ENCODE measurements at regions not wholly inside any gene's neighbourhood (a gene's known extent, or its start where the extent isn't known, plus 50 kb on each side); places are given as distances from the start of the nearest gene placed in this dataset.
"Not testable (repeated sequence)": the region's sequence is repeated elsewhere in the genome, so short reads cannot be mapped to it uniquely, and the experiment has no call there.

- not testable (repeated sequence) for H3K27ac ChIP-seq (ENCODE audit: low read length); H3K36me3 ChIP-seq (ENCODE audit: control insufficient read depth in 1 of 2, insufficient read depth in 2 of 2, low read length in 2 of 2); H3K9me3 ChIP-seq (ENCODE audit: control insufficient read depth in 1 of 2, low read length in 2 of 2); H3K27me3 ChIP-seq (ENCODE audit: low read depth, low read length); H3K4me3 ChIP-seq (ENCODE audit: low read depth in 1 of 2, low read length in 2 of 2); H3K4me1 ChIP-seq (ENCODE audit: control insufficient read depth in 1 of 2, insufficient read depth in 2 of 2, low read length in 2 of 2)
Measured at GRCh38 chr11:135011313-135011712, 599.3 kb upstream of the B3GAT1 start.

- no peaks in the 10 kb centered on the region for H3K36me3 ChIP-seq (ENCODE audit: control insufficient read depth in 1 of 2, insufficient read depth in 2 of 2, low read length in 2 of 2)
- H3K4me1 ChIP-seq (ENCODE audit: control insufficient read depth in 1 of 2, insufficient read depth in 2 of 2, low read length in 2 of 2) = no peaks in the 10 kb centered on the region
- H3K4me3 ChIP-seq (ENCODE audit: low read depth in 1 of 2, low read length in 2 of 2) = no peak overlapping the region
- no peaks in the 10 kb centered on the region for H3K27me3 ChIP-seq (ENCODE audit: low read depth, low read length)
- H3K27ac ChIP-seq (ENCODE audit: low read length) = no peak overlapping the region
- H3K9me3 ChIP-seq (ENCODE audit: control insufficient read depth in 1 of 2, low read length in 2 of 2) = no peaks in the 10 kb centered on the region
Measured at GRCh38 chr11:135009125-135009524, 597.1 kb upstream of the B3GAT1 start.

GRCh38 chr11:135008412-135008811 is 596.4 kb upstream of the B3GAT1 start:
- H3K36me3 ChIP-seq (ENCODE audit: control insufficient read depth in 1 of 2, insufficient read depth in 2 of 2, low read length in 2 of 2) = no peaks in the 10 kb centered on the region
- no peak overlapping the region for H3K4me3 ChIP-seq (ENCODE audit: low read depth in 1 of 2, low read length in 2 of 2)
- no peaks in the 10 kb centered on the region for H3K9me3 ChIP-seq (ENCODE audit: control insufficient read depth in 1 of 2, low read length in 2 of 2)
- H3K27ac ChIP-seq (ENCODE audit: low read length) = no peak overlapping the region
- no peaks in the 10 kb centered on the region for H3K4me1 ChIP-seq (ENCODE audit: control insufficient read depth in 1 of 2, insufficient read depth in 2 of 2, low read length in 2 of 2)
- no peaks in the 10 kb centered on the region for H3K27me3 ChIP-seq (ENCODE audit: low read depth, low read length)

- Histone ChIP-seq H3K36me3 (ENCODE audit: control insufficient read depth in 1 of 2, insufficient read depth in 2 of 2, low read length in 2 of 2) (no peaks in the 10 kb centered on the region), H3K4me3 (ENCODE audit: low read depth in 1 of 2, low read length in 2 of 2) (no peak overlapping the region), H3K27me3 (ENCODE audit: low read depth, low read length) (no peaks in the 10 kb centered on the region), H3K4me1 (ENCODE audit: control insufficient read depth in 1 of 2, insufficient read depth in 2 of 2, low read length in 2 of 2) (no peaks in the 10 kb centered on the region), H3K9me3 (ENCODE audit: control insufficient read depth in 1 of 2, low read length in 2 of 2) (no peaks in the 10 kb centered on the region), H3K27ac (ENCODE audit: low read length) (no peak overlapping the region)
Measured at GRCh38 chr11:135008001-135008405, 596.0 kb upstream of the B3GAT1 start.

GRCh38 chr11:135006800-135007199 is 594.8 kb upstream of the B3GAT1 start:
- Histone ChIP-seq H3K4me3 (ENCODE audit: low read depth in 1 of 2, low read length in 2 of 2) (no peak overlapping the region), H3K9me3 (ENCODE audit: control insufficient read depth in 1 of 2, low read length in 2 of 2) (no peaks in the 10 kb centered on the region), H3K36me3 (ENCODE audit: control insufficient read depth in 1 of 2, insufficient read depth in 2 of 2, low read length in 2 of 2) (no peaks in the 10 kb centered on the region), H3K27me3 (ENCODE audit: low read depth, low read length) (no peaks in the 10 kb centered on the region), H3K27ac (ENCODE audit: low read length) (no peak overlapping the region), H3K4me1 (ENCODE audit: control insufficient read depth in 1 of 2, insufficient read depth in 2 of 2, low read length in 2 of 2) (no peaks in the 10 kb centered on the region)

- Histone ChIP-seq H3K9me3 (ENCODE audit: control insufficient read depth in 1 of 2, low read length in 2 of 2) (no peaks in the 10 kb centered on the region), H3K27ac (ENCODE audit: low read length) (no peak overlapping the region), H3K36me3 (ENCODE audit: control insufficient read depth in 1 of 2, insufficient read depth in 2 of 2, low read length in 2 of 2) (no peaks in the 10 kb centered on the region), H3K4me1 (ENCODE audit: control insufficient read depth in 1 of 2, insufficient read depth in 2 of 2, low read length in 2 of 2) (no peaks in the 10 kb centered on the region), H3K4me3 (ENCODE audit: low read depth in 1 of 2, low read length in 2 of 2) (no peak overlapping the region), H3K27me3 (ENCODE audit: low read depth, low read length) (no peaks in the 10 kb centered on the region)
Measured at GRCh38 chr11:135004495-135004894, 592.5 kb upstream of the B3GAT1 start.

- no peak overlapping the region for H3K27ac ChIP-seq (ENCODE audit: low read length)
- H3K36me3 ChIP-seq (ENCODE audit: control insufficient read depth in 1 of 2, insufficient read depth in 2 of 2, low read length in 2 of 2) = no peaks in the 10 kb centered on the region
- no peaks in the 10 kb centered on the region for H3K9me3 ChIP-seq (ENCODE audit: control insufficient read depth in 1 of 2, low read length in 2 of 2)
- H3K27me3 ChIP-seq (ENCODE audit: low read depth, low read length) = no peaks in the 10 kb centered on the region
- H3K4me1 ChIP-seq (ENCODE audit: control insufficient read depth in 1 of 2, insufficient read depth in 2 of 2, low read length in 2 of 2) = no peaks in the 10 kb centered on the region
- no peak overlapping the region for H3K4me3 ChIP-seq (ENCODE audit: low read depth in 1 of 2, low read length in 2 of 2)
Measured at GRCh38 chr11:135002236-135002635, 590.2 kb upstream of the B3GAT1 start.

GRCh38 chr11:135001581-135001980 is 589.5 kb upstream of the B3GAT1 start:
- no peaks in the 10 kb centered on the region for H3K36me3 ChIP-seq (ENCODE audit: control insufficient read depth in 1 of 2, insufficient read depth in 2 of 2, low read length in 2 of 2)
- H3K4me1 ChIP-seq (ENCODE audit: control insufficient read depth in 1 of 2, insufficient read depth in 2 of 2, low read length in 2 of 2) = no peaks in the 10 kb centered on the region
- H3K4me3 ChIP-seq (ENCODE audit: low read depth in 1 of 2, low read length in 2 of 2) = no peak overlapping the region
- H3K27ac ChIP-seq (ENCODE audit: low read length) = no peak overlapping the region
- no peaks in the 10 kb centered on the region for H3K27me3 ChIP-seq (ENCODE audit: low read depth, low read length)
- H3K9me3 ChIP-seq (ENCODE audit: control insufficient read depth in 1 of 2, low read length in 2 of 2) = no peaks in the 10 kb centered on the region

- not testable (repeated sequence) for H3K4me3 ChIP-seq (ENCODE audit: low read depth in 1 of 2, low read length in 2 of 2); H3K27ac ChIP-seq (ENCODE audit: low read length); H3K9me3 ChIP-seq (ENCODE audit: control insufficient read depth in 1 of 2, low read length in 2 of 2); H3K36me3 ChIP-seq (ENCODE audit: control insufficient read depth in 1 of 2, insufficient read depth in 2 of 2, low read length in 2 of 2); H3K4me1 ChIP-seq (ENCODE audit: control insufficient read depth in 1 of 2, insufficient read depth in 2 of 2, low read length in 2 of 2); H3K27me3 ChIP-seq (ENCODE audit: low read depth, low read length)
Measured at GRCh38 chr11:135001065-135001464, 589.0 kb upstream of the B3GAT1 start.

GRCh38 chr11:134999590-134999989 is 587.5 kb upstream of the B3GAT1 start:
- H3K27ac ChIP-seq (ENCODE audit: low read length) = no peak overlapping the region
- no peaks in the 10 kb centered on the region for H3K27me3 ChIP-seq (ENCODE audit: low read depth, low read length)
- H3K4me3 ChIP-seq (ENCODE audit: low read depth in 1 of 2, low read length in 2 of 2) = no peak overlapping the region
- H3K4me1 ChIP-seq (ENCODE audit: control insufficient read depth in 1 of 2, insufficient read depth in 2 of 2, low read length in 2 of 2) = no peaks in the 10 kb centered on the region
- no peaks in the 10 kb centered on the region for H3K36me3 ChIP-seq (ENCODE audit: control insufficient read depth in 1 of 2, insufficient read depth in 2 of 2, low read length in 2 of 2)
- H3K9me3 ChIP-seq (ENCODE audit: control insufficient read depth in 1 of 2, low read length in 2 of 2) = no peaks in the 10 kb centered on the region

GRCh38 chr11:134997652-134998320 is 585.7 kb upstream of the B3GAT1 start:
- Histone ChIP-seq H3K4me3 (ENCODE audit: low read depth in 1 of 2, low read length in 2 of 2) (no peak overlapping the region), H3K27ac (ENCODE audit: low read length) (no peak overlapping the region), H3K4me1 (ENCODE audit: control insufficient read depth in 1 of 2, insufficient read depth in 2 of 2, low read length in 2 of 2) (no peaks in the 10 kb centered on the region), H3K27me3 (ENCODE audit: low read depth, low read length) (no peaks in the 10 kb centered on the region), H3K9me3 (ENCODE audit: control insufficient read depth in 1 of 2, low read length in 2 of 2) (no peaks in the 10 kb centered on the region), H3K36me3 (ENCODE audit: control insufficient read depth in 1 of 2, insufficient read depth in 2 of 2, low read length in 2 of 2) (no peaks in the 10 kb centered on the region)

- H3K9me3 ChIP-seq (ENCODE audit: control insufficient read depth in 1 of 2, low read length in 2 of 2) = no peaks in the 10 kb centered on the region
- H3K4me1 ChIP-seq (ENCODE audit: control insufficient read depth in 1 of 2, insufficient read depth in 2 of 2, low read length in 2 of 2) = no peaks in the 10 kb centered on the region
- no peaks in the 10 kb centered on the region for H3K36me3 ChIP-seq (ENCODE audit: control insufficient read depth in 1 of 2, insufficient read depth in 2 of 2, low read length in 2 of 2)
- no peaks in the 10 kb centered on the region for H3K27me3 ChIP-seq (ENCODE audit: low read depth, low read length)
- H3K4me3 ChIP-seq (ENCODE audit: low read depth in 1 of 2, low read length in 2 of 2) = no peak overlapping the region
- no peak overlapping the region for H3K27ac ChIP-seq (ENCODE audit: low read length)
Measured at GRCh38 chr11:134995741-134996140, 583.7 kb upstream of the B3GAT1 start.
